ENCODE measurements at regions not wholly inside any gene's neighbourhood (a gene's known extent, or its start where the extent isn't known, plus 50 kb on each side); places are given as distances from the start of the nearest gene placed in this dataset.

- POLR2A ChIA-PET: no interaction called here
- FAIRE-seq: no peak
Measured at GRCh38 chr7:156376317-156376716, 264.3 kb upstream of the RNF32 start.

More at GRCh38 chr7:156376317-156376716, 264.3 kb upstream of the RNF32 start:
- H3K9me3 ChIP-seq (replicated peaks; ENCODE audit: control insufficient read depth, insufficient read depth, low read length): no peaks in the 10 kb centered on the region
- TF ChIP-seq GATA2 (IDR thresholded peaks at IDR 0.05; ENCODE audit: insufficient read depth, insufficient read length, low read depth, low read length) (no peak), CTCF (IDR thresholded peaks at IDR 0.05; ENCODE audit: extremely low read depth in 1 of 2, insufficient read depth in 1 of 2, low read depth in 1 of 2, low read length in 2 of 2) (no peak), JUN (IDR thresholded peaks at IDR 0.05; ENCODE audit: borderline replicate concordance, insufficient read depth, insufficient read length, low read depth) (no peak), EZH2 (IDR thresholded peaks at IDR 0.05; ENCODE audit: borderline replicate concordance, low read depth, low read length, severe bottlenecking) (no peak), POLR2A (IDR thresholded peaks at IDR 0.05; ENCODE audit: low read depth, low read length) (no peak), POLR2AphosphoS5 (IDR thresholded peaks at IDR 0.05; ENCODE audit: insufficient read depth, low read depth, low read length) (no peak), MYC (IDR thresholded peaks at IDR 0.05; ENCODE audit: low read depth, low read length) (no peak), FOS (IDR thresholded peaks at IDR 0.05; ENCODE audit: borderline replicate concordance, insufficient read depth, low read length) (no peak)
- TF ChIP-seq, protein P1, sequence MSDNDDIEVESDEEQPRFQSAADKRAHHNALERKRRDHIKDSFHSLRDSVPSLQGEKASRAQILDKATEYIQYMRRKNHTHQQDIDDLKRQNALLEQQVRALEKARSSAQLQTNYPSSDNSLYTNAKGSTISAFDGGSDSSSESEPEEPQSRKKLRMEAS (IDR thresholded peaks at IDR 0.05; ENCODE audit: insufficient read depth, insufficient read length): no peak
- H3K9ac ChIP-seq (replicated peaks; ENCODE audit: extremely low read depth, insufficient read depth, low read length): no peak overlapping the region
- no peak overlapping the region for H3K4me3 ChIP-seq (replicated peaks in 1 of 3; ENCODE audit: insufficient read depth in 1 of 3, low read depth in 1 of 3, low read length in 3 of 3)
- H3K36me3 ChIP-seq (ENCODE audit: control insufficient read depth in 2 of 2, extremely low read depth in 1 of 2, insufficient read depth in 2 of 2, low read length in 2 of 2): no peaks in the 10 kb centered on the region
- no peak overlapping the region for H2AFZ ChIP-seq (ENCODE audit: low read depth, low read length)
- CTCF ChIA-PET: no interaction called here
- no TSS peak for BruUV-seq (replicated peaks)
- H3K4me1 ChIP-seq (ENCODE audit: control insufficient read depth, extremely low read depth, insufficient read depth, low read length): no peaks in the 10 kb centered on the region
- intact Hi-C loops (cut with micrococcal nuclease) (no loop called here), dilution Hi-C loops (cut with MboI; ENCODE audit: extremely low pct_ligation_motif_present, low sequenced_read_pairs) (no loop called here)
- H3K4me2 ChIP-seq (ENCODE audit: insufficient read depth, low read length): no peak overlapping the region
- H4K20me1 ChIP-seq (replicated peaks; ENCODE audit: control insufficient read depth, extremely low read depth, insufficient read depth, low read length): no peaks in the 10 kb centered on the region
- H3K27me3 ChIP-seq (ENCODE audit: control insufficient read depth in 2 of 2, insufficient read depth in 2 of 2, low read length in 2 of 2): no peaks in the 10 kb centered on the region
- H3K9me1 ChIP-seq (replicated peaks; ENCODE audit: control insufficient read depth, extremely low read depth, insufficient read depth, low read length): no peaks in the 10 kb centered on the region
- no peaks in the 10 kb centered on the region for H3K79me2 ChIP-seq (ENCODE audit: control insufficient read depth, insufficient read depth, low read length)
- DNase-seq (ENCODE audit: low read depth, low spot score): no peak
- no peak overlapping the region for H3K27ac ChIP-seq (ENCODE audit: insufficient read depth, low read depth, low read length)
